Left ventricle myocardium inferior (tissue), 1 donor: ENCODE measurements at regions not wholly inside any gene's neighbourhood (a gene's known extent, or its start where the extent isn't known, plus 50 kb on each side); places are given as distances from the start of the nearest gene placed in this dataset.
A peak's percentile ranks its signal among the peaks of the same experiment; 100 is the strongest.

Source experiments
- DNase-seq: peaks from one replicate; pipeline ENCODE4 v3.0.0-alpha.2; 2020
- H3K27ac ChIP-seq: fragments of 200-600 bp; replicated peaks from 2 replicates; pipeline ENCODE4 v1.8.0; 2021
- H3K27me3 ChIP-seq: fragments of 200-600 bp; 2 replicates; pipeline ENCODE4 v1.8.0; 2021; ENCODE audit warnings: low read depth
- H3K36me3 ChIP-seq: fragments of 200-600 bp; 2 replicates; pipeline ENCODE4 v1.8.0; 2021
- H3K4me1 ChIP-seq: fragments of 200-600 bp; 2 replicates; pipeline ENCODE4 v1.8.0; 2021
- H3K4me3 ChIP-seq: fragments of 200-600 bp; 2 replicates; pipeline ENCODE4 v1.8.0; 2021; ENCODE audit warnings: mild to moderate bottlenecking, moderate library complexity
- H3K9me3 ChIP-seq: fragments of 200-600 bp; replicated peaks from 2 replicates; pipeline ENCODE4 v1.8.0; 2021
- intact Hi-C: fragments of 100-400 bp; cut with micrococcal nuclease; formaldehyde crosslinking; loops from one replicate; pipeline ENCODE4 v1.11.0; 2022
- TF ChIP-seq, protein P1 (sequence below): fragments of 200-600 bp; IDR thresholded peaks from 2 replicates; pipeline ENCODE4 v1.8.0; 2021; ENCODE audit warnings: antibody characterized with exemption, mild to moderate bottlenecking, borderline replicate concordance
- donor health status: DM: no; HTN: yes; CAD: no; lungs with severe emphysema.

DNA sequence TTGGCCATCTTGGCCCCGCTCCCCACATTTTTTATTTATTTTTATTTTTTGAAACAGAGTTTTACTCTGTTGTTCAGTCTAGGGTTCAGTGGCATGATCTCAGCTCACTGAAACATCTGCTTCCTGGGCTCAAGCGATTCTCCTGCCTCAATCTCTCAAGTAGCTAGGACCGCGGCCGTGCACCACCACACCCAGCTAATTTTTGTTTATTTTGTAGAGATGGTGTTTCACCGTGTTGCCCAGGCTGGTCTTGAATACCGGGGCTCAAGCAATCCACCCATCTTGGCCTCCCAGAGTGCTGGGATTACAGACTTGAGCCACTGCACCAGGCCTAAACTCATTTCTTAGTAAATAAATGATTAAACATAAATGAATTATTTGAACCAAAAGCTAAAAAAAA, 322.0 kb upstream of the LCORL start:
- no peak for DNase-seq
- H3K36me3 ChIP-seq, result no peaks in the 10 kb centered on the region
- intact Hi-C loops, result no loop called here
- no peak overlapping the region for H3K27ac ChIP-seq
- H3K4me3 ChIP-seq, result no peak overlapping the region
- TF ChIP-seq, protein P1, sequence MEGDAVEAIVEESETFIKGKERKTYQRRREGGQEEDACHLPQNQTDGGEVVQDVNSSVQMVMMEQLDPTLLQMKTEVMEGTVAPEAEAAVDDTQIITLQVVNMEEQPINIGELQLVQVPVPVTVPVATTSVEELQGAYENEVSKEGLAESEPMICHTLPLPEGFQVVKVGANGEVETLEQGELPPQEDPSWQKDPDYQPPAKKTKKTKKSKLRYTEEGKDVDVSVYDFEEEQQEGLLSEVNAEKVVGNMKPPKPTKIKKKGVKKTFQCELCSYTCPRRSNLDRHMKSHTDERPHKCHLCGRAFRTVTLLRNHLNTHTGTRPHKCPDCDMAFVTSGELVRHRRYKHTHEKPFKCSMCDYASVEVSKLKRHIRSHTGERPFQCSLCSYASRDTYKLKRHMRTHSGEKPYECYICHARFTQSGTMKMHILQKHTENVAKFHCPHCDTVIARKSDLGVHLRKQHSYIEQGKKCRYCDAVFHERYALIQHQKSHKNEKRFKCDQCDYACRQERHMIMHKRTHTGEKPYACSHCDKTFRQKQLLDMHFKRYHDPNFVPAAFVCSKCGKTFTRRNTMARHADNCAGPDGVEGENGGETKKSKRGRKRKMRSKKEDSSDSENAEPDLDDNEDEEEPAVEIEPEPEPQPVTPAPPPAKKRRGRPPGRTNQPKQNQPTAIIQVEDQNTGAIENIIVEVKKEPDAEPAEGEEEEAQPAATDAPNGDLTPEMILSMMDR, result no peak
- H3K9me3 ChIP-seq, result peaks cover 18% of the 10 kb centered on the region
- no peaks in the 10 kb centered on the region for H3K4me1 ChIP-seq
- H3K27me3 ChIP-seq, result no peaks in the 10 kb centered on the region

DNA sequence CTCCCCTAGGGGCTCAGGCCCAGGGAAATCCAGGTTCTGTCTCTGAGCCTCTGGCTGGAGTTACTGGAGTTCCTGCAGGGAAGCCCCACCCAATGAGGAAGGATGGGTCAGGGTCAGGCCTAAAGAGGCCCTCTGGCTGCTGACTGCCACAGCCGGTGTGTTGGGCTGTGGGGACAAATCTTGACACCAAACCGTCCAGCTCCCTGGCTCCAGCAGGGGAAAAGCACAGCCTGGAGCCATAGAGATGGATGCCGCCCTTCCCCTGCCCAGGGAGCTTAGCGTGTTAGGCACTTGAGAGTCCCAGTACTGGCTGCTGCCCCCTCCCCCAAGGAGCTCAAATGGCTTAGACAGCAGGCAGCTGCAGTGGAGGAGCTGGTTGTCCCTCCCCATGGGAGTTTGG, 321.3 kb upstream of the LCORL start:
- Histone ChIP-seq H3K36me3 (no peaks in the 10 kb centered on the region), H3K27ac (no peak overlapping the region), H3K4me3 (no peak overlapping the region), H3K9me3 (peaks cover 25% of the 10 kb centered on the region), H3K27me3 (no peaks in the 10 kb centered on the region), H3K4me1 (no peaks in the 10 kb centered on the region)
- no peak for DNase-seq
- intact Hi-C loops, result no loop called here
- TF ChIP-seq, protein P1, result no peak

DNA sequence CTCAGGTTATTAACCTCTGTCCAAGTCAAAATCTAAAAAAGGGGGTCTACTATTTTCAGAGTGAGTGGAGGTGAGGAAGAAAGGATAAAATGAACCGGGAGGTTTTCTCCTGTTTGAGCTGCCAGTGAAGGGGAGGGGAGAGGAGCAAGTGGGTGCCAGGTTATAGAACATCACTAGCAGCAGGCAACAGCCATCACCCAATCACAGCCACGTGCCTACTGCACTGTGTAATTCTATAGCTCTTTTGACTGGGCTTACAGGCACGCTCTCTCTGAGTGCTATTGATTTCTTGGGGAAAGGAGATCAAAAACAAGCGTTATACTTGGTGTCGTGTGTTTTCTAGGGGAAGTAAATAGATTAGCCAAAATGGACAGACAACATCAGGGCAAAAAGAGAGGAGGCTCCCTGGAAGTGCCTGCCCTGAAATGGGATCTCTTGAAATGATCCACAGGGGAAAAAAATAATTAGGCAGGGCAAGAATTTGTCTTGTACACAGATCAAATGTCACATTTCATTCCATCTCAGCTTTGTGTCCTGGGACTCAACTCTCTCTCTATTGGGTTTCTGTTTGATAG, 300.5 kb upstream of the LCORL start:
- no peaks in the 10 kb centered on the region for H3K27me3 ChIP-seq
- no peak overlapping the region for H3K27ac ChIP-seq
- no peak overlapping the region for H3K4me3 ChIP-seq
- no peak for DNase-seq
- H3K4me1 ChIP-seq, result peaks cover 7% of the 10 kb centered on the region
- TF ChIP-seq, protein P1, result no peak
- no peaks in the 10 kb centered on the region for H3K36me3 ChIP-seq
- no peaks in the 10 kb centered on the region for H3K9me3 ChIP-seq
- intact Hi-C loops, result no loop called here

DNA sequence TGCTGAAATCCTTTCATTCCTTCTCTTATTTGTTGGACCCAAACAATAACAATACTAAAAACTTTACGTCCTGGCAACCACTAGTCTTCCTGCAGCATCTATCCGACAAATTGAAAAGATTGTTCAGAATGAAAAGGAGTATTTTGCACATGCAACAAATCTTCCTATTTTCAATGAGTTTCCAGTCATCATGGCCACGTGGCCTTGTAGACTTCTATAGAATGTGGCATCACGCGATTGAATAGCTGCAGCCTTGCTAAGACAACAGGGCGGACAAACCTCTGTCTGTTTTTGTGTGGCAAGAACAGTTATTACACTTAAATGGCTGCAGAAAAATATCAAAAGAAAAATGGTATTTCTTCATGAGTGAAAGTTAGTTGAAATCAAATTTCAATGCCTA, 297.9 kb upstream of the LCORL start:
- H3K9me3 ChIP-seq, result no peaks in the 10 kb centered on the region
- no peaks in the 10 kb centered on the region for H3K36me3 ChIP-seq
- intact Hi-C loops, result no loop called here
- H3K4me1 ChIP-seq, result peaks cover 7% of the 10 kb centered on the region
- DNase-seq, result no peak
- no peaks in the 10 kb centered on the region for H3K27me3 ChIP-seq
- peak overlapping the region; percentile 45 for H3K4me3 ChIP-seq
- no peak overlapping the region for H3K27ac ChIP-seq
- TF ChIP-seq, protein P1, result no peak

DNA sequence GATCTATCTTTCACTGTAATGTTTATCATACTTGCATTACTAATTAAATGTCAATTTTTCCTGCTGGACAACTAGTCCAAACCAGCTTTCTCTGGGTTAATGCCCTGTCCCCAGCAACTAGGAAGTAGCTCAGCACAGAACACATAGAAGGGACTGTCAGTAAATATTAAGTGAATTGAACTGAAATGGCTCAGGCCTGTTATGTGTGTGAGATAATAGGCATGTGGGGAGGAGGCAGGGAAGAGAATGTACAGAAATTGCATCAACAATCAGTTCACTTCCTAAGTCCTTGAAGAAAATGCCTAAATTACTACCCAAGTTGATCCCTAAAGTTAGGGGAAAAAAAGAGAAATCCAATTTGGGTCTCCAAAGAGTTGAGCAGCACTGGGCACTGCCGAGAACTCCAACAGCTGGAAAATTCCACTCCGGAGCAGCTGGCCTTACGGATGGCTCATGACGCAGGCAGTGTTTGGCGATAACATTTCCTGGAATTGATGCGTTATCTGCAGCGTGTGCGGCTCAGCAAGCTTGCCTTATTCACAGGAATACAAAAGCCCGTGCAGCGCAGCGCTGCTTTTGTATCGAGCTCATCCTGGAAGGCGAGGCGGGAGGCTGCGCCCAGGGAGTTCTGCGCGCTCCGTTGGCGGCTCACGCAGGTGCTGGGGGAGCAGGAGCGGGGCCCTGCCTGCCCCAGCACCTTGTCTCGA, 297.3 kb upstream of the LCORL start:
- intact Hi-C loops, result no loop called here
- Histone ChIP-seq H3K9me3 (no peaks in the 10 kb centered on the region), H3K27me3 (no peaks in the 10 kb centered on the region), H3K4me3 (peak overlapping the region; percentile 45), H3K36me3 (no peaks in the 10 kb centered on the region), H3K27ac (no peak overlapping the region), H3K4me1 (peaks cover 7% of the 10 kb centered on the region)
- peak; percentile 16 for DNase-seq
- TF ChIP-seq, protein P1, result no peak
